ENCODE measurements at regions not wholly inside any gene's neighbourhood (a gene's known extent, or its start where the extent isn't known, plus 50 kb on each side); places are given as distances from the start of the nearest gene placed in this dataset.

GRCh38 chr5:81907012-81907635 lies 64.7 kb upstream of the ATG10 start:
- TF ChIP-seq EP300 (IDR thresholded peaks at IDR 0.05) (no peak), CTCF (IDR thresholded peaks at IDR 0.05) (no peak), POLR2A (IDR thresholded peaks at IDR 0.05) (no peak)
